Stimulated activated CD4-positive, alpha-beta T cell treated with anti-CD3 and anti-CD28 coated beads, Interleukin-15, amount 100 ng/mL, for 24 hours (primary cell): ENCODE measurements at regions not wholly inside any gene's neighbourhood (a gene's known extent, or its start where the extent isn't known, plus 50 kb on each side); places are given as distances from the start of the nearest gene placed in this dataset.
"Not testable (repeated sequence)": the region's sequence is repeated elsewhere in the genome, so short reads cannot be mapped to it uniquely, and the experiment has no call there.

ENCODE experiments used
- DNase-seq: peaks from one replicate; pipeline ENCODE4 v3.0.0-alpha.2; 2020

- DNase-seq = no peak
Observed at GRCh38 chr11:130979386-130979972, 63.2 kb upstream of the SNX19 start.

- no peak for DNase-seq
Observed at GRCh38 chr11:130980071-130980862, 64.0 kb upstream of the SNX19 start.

DNA sequence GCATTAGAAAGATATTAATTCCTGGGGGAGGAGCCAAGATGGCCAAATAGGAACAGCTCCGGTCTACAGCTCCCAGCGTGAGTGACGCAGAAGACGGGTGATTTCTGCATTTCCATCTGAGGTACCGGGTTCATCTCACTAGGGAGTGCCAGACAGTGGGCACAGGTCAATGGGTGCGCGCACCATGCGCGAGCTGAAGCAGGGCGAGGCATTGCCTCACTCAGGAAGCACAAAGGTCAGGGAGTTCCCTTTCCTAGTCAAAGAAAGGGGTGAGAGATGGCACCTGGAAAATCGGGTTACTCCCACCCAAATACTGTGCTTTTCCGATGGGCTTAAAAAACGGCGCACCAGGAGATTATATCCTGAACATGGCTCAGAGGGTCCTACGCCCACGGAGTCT is 68.0 kb upstream of the SNX19 start:
- not testable (repeated sequence) for DNase-seq

- DNase-seq = no peak
Observed at GRCh38 chr11:130992788-130993187, 76.5 kb upstream of the SNX19 start.

- DNase-seq = no peak
Observed at GRCh38 chr11:130994043-130994442, 77.8 kb upstream of the SNX19 start.

DNA sequence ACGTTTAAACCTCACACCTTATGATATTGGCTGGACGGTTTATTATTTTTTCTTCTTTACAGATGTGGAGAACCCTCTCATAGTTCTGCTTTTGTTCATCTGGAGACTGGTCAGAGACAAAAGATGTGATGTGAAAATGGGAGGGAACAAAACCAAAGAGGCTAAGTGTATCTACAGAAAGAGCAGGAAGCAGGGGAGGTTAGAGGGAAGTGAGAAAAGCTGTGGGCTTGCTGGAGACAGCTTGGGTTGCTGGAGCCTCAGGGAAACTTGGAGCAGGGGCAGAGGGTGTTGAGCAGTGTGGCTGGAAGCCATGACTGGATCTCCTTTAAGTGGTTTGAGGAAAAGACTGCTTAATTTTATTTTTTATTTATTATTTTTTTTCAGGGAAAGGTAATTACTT is 79.0 kb upstream of the SNX19 start:
- DNase-seq = no peak

DNA sequence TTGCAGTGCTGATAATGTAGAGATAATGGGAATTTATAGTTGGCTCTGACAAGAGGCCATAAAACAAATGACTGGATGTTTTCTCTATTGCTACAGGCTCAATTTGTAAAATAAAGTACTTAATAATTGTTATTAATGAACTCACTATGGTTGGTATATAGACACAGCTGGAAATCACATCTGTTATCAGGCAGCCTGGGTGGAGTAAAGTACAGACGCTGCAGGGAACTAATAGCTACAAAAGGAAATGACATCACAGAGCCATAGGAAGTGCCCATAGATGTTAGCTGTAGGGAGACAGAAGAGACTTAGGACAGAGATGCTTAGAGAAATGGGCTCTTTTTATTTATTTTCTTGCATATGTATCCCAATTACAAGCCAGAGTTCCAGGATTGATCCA is 81.0 kb upstream of the SNX19 start:
- no peak for DNase-seq

DNA sequence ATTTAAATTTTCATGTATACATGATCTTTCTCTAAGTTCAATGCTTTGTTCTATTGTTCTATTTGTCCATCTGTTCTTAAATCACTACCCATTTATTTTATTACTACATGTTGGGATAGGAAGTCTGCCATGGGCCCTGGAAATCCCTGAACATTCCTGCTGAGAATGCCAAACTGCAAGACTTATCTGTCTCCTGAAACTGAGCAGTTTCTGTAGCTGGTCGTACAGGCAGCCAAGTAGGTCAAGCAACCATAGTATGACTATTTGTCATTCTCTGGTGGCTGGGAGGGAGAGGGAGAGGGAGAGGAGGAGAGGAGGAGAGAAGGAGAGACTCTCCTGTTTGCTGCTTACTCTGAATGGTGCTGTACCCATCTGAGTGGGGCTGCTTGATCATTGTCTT is 82.8 kb upstream of the SNX19 start:
- no peak for DNase-seq

- no peak for DNase-seq
Observed at GRCh38 chr11:130999992-131000770, 83.9 kb upstream of the SNX19 start.

DNA sequence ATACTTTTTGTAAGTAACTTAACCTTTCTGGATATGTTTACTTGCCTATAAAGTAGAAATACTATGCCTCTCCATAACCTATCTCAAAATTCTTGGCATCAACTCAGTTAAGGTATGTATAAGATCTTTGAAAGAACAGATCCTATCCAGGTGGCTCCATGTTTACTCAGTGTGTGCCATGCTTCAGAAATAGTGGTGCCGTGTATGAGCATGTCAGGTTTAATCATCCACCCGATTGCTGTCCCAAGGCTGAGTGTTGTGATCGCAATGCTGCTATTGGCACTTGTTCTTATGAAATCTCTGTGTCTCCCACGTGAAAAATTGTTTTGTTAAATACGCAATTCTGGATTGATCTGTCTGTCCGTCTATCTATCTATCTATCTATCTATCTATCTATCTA is 85.9 kb upstream of the SNX19 start:
- DNase-seq = no peak

DNA sequence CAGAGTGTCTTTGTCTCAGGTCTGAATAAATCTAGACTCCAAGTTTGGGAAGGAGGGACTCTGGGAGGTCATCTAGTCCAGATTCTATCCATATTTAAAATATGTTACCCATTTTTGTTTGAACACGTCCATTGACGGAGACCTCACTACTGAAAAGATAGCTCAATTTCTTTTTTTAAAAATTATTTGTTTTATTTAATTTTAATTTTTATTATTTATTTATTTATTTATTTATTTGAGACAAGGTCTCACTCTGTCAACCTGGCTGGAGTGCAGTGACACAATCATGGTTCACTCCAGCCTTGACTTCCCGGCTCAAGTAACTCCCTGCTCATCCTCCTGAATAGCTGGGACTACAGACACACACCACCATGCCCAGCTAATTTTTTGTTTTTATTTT is 89.5 kb upstream of the SNX19 start:
- no peak for DNase-seq

DNA sequence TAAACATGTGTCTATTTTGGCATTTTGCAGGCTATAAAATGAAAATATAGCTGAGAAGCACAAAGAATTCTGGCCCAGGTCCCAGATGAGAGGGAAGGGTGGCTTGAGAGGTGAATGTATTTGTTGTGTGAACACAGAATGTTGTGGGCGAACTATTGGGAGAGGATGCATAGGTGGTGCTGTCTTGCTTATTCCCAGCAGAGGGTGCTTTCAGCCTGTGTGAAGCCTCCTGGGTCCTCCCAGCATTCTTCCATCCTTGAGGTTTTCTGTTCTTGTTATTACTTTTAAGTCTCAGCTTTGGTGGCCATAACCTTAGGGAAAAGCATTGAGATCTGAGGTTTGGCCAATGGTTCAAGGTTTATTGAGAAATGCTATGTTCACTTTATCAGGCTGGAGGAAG is 108.7 kb upstream of the SNX19 start:
- DNase-seq = no peak

DNA sequence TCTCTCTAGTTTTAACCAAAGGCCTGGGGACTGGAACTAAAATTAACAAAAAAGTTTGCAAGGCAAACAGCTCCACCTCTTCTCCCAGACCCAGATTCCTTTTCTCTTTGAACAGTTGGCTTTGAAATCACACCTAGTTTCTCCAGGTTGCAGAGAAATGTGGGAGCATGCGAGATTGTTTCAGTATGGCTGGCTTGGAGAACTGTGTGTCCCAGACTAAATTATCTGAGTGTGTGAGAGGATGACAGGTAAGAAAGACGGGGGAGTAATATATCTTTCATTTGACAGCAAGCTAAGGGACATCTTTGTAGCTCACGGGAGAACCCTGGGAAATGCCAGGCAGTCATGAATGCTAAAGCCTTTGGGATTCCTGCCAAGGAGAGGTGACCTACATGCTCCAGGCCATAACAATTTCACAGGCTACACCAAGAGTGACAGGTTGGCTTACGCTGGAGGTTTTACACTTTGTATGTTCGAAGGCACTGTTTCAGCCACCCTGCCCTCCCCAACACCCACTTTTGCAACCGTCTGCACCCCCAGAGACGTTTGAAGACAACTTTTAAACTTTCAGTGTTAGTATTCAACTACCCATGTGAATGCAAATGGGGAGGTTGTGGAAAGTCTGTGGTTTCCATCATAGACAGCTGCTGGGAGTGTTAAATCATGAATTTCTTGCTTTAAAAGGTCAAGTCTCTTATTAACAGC is 109.3 kb upstream of the SNX19 start:
- DNase-seq = no peak

DNA sequence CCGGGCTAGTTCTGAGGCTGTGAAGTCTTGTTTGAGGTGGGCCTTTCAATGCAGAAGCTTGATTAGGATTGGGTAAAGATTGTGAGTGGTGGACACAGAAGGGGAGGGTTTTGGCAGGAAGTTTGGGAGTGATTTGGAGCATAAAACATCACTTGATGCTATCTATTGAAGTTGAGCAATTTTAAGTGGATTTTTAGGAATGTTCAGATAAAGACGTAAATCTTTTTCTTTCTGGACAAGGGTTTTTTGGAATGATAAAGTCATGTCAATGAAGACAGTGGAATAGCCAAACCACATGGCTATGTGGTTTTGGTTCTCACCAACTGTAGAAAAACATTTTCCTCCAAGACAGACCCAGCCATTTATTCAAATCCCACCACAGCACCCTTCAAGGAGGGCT is 111.2 kb upstream of the SNX19 start:
- DNase-seq = no peak

GRCh38 chr11:131033151-131033651 is 116.9 kb upstream of the SNX19 start:
- no peak for DNase-seq

- DNase-seq = no peak
Observed at GRCh38 chr11:131036514-131036913, 120.2 kb upstream of the SNX19 start.

DNA sequence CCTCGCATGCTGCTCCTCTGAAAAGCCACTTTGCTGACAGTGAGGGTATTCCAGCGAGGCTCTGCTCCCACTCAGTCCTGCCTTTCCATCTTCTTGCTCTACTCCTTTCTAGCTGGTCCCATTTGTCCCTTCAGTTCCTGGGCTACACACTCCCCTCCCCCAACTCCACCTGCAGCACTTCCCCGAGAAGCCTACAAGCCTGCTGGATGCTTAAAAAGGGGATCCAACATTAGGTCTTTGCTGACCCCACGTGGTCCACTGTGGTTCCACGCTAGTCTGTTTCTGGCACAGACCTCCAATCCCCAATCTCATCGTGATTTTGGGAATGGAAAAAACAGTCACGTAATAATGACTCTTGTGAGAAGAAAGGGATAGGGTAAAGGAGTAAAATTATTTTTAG is 121.6 kb upstream of the SNX19 start:
- no peak for DNase-seq

- no peak for DNase-seq
Observed at GRCh38 chr11:131038597-131038996, 122.3 kb upstream of the SNX19 start.

GRCh38 chr11:131041331-131042040 is 125.2 kb upstream of the SNX19 start:
- no peak for DNase-seq

DNA sequence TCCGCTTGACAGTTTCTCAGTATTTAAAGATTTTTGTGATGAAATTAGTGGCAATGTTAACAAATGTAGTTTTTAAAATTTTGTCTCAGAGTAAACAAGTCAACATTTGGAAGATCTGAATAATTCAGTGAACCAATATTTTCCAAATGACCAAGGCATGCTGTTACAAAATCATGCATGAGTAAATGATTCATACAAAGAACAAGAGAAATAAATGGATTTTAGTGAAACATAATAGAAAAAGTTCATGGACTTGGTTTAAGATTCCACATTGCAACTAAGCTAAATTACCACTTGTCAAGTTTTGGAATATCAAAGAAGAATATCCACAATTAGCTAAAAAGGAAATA is 125.7 kb upstream of the SNX19 start:
- DNase-seq = no peak

DNA sequence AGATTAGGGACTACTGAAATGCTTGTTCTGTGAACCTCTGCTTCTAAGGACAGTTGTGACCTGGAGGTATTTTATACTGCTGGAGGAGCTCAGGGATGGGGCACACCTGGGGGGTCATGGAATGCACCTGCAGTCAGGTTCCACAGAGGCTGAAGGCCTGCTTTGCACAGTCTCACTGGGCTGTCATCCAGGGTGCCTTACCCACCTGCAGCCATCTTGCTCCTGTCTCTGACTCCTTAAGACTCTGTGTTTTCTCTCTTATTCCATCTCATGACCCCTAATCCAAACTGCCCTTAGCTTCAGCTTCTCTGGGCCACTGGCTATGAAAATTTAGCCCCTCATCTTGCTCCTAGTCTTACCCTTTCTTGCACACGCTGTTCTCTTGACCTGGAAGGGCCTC is 127.0 kb upstream of the SNX19 start:
- DNase-seq = no peak

DNA sequence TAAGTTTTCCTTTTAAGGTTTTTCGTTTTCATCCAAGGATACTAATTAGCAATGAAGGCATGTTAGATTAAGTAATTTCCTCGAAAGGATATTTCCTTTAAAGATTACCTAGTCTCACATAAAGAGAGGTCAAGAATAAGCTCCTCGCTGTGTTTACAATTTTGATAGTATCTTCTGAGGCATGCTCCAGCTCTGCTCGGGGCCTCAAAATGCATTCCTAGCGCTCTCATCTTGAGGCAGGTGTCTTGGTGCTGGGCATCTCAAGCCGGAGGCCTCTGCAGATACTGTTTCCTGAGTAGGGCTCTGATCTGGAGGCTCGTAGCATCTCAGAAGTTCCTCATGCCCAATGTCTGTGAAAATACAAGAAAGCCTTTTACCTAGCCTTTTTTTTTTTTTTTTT is 128.6 kb upstream of the SNX19 start:
- DNase-seq = no peak

DNA sequence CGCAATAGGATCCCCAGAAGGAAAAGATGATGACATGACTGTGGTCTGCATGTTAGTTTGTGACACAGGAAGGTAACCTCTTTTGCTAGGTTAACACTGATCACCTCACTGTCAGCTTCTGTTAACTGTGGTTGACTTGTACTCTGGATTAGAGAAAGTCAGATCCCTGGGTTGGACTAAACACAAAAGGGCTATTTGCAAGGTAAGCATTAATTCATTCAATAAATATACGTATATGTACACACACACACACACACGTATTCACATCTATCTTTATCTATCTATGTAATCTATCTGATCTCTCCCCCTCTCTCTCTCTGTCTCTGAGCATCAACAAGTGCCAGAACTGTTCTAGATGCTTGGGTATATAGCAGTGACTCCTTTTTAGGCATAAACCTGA is 136.1 kb upstream of the SNX19 start:
- no peak for DNase-seq
